ENCODE measurements at regions not wholly inside any gene's neighbourhood (a gene's known extent, or its start where the extent isn't known, plus 50 kb on each side); places are given as distances from the start of the nearest gene placed in this dataset.

DNA sequence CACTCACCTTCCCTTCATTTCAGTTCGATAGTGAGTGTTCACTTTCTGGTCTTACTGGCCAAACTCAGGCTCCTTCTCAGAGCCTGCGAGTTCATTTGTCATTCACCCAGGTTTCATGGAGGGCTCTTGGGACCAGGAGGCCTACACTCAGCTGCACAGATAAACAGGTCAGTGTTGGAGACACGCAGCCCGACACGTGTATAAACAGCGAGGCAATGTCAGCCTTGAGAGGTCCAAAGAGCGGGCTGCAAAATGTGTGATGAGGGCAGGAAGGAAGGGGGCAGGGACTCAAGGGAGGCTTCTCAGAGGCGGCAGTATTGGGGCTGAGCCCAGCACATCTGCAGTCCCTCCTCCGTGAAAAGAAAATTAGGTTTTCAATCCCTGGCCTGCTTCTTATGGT lies 82.6 kb upstream of the ZNF618 start:
- TF ChIP-seq, protein P1, sequence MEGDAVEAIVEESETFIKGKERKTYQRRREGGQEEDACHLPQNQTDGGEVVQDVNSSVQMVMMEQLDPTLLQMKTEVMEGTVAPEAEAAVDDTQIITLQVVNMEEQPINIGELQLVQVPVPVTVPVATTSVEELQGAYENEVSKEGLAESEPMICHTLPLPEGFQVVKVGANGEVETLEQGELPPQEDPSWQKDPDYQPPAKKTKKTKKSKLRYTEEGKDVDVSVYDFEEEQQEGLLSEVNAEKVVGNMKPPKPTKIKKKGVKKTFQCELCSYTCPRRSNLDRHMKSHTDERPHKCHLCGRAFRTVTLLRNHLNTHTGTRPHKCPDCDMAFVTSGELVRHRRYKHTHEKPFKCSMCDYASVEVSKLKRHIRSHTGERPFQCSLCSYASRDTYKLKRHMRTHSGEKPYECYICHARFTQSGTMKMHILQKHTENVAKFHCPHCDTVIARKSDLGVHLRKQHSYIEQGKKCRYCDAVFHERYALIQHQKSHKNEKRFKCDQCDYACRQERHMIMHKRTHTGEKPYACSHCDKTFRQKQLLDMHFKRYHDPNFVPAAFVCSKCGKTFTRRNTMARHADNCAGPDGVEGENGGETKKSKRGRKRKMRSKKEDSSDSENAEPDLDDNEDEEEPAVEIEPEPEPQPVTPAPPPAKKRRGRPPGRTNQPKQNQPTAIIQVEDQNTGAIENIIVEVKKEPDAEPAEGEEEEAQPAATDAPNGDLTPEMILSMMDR (optimal IDR thresholded peaks at IDR 0.05 in 1 of 3, IDR thresholded peaks at IDR 0.05 in 1 of 3, conservative IDR thresholded peaks at IDR 0.05 in 1 of 3; ENCODE audit: extremely low read depth in 1 of 3, insufficient read depth in 2 of 3, low read length in 3 of 3), result no peak
- no peak for TF ChIP-seq EZH2 (IDR thresholded peaks at IDR 0.05; ENCODE audit: low read length)

Measured in keratinocyte (primary cell).